ENCODE measurements at regions not wholly inside any gene's neighbourhood (a gene's known extent, or its start where the extent isn't known, plus 50 kb on each side); places are given as distances from the start of the nearest gene placed in this dataset.

- TF ChIP-seq ZNF571 (tag by site-specific recombination; IDR thresholded peaks at IDR 0.05) = no peak
- TF ChIP-seq ZNF692 (tag by site-specific recombination; IDR thresholded peaks at IDR 0.05) = no peak
- TF ChIP-seq ZNF169 (tag by site-specific recombination; IDR thresholded peaks at IDR 0.05) = no peak
- no peak for TF ChIP-seq TRIM28 (IDR thresholded peaks at IDR 0.05; ENCODE audit: borderline replicate concordance, low read length)
- TF ChIP-seq ZNF785 (tag by site-specific recombination; IDR thresholded peaks at IDR 0.05) = no peak
- no peak for TF ChIP-seq ZBTB49 (tag by site-specific recombination; IDR thresholded peaks at IDR 0.05; ENCODE audit: low read depth)
- no peak for TF ChIP-seq ZSCAN4 (tag by site-specific recombination; IDR thresholded peaks at IDR 0.05)
These were observed 589.0 kb downstream of the ZEB2 start (continued) for GRCh38 chr2:143930891-143931290.

GRCh38 chr2:143928613-143929012 is 591.3 kb downstream of the ZEB2 start:
- no peak for TF ChIP-seq ZNF26 (tag by site-specific recombination; IDR thresholded peaks at IDR 0.05)
- TF ChIP-seq ELK4 (IDR thresholded peaks at IDR 0.05; ENCODE audit: borderline replicate concordance, low read depth, low read length) = no peak
- no peak for TF ChIP-seq ZNF561 (tag by site-specific recombination; IDR thresholded peaks at IDR 0.05; ENCODE audit: borderline replicate concordance)
- TF ChIP-seq ZSCAN18 (tag by site-specific recombination; IDR thresholded peaks at IDR 0.05) = no peak
- no peak for TF ChIP-seq ZNF48 (tag by site-specific recombination; IDR thresholded peaks at IDR 0.05)
- no peak for TF ChIP-seq ZNF404 (tag by site-specific recombination; IDR thresholded peaks at IDR 0.05)
- TF ChIP-seq ZBTB6 (tag by site-specific recombination; IDR thresholded peaks at IDR 0.05) = no peak
- no peak for TF ChIP-seq ZSCAN30 (tag by site-specific recombination; IDR thresholded peaks at IDR 0.05)
- no peak for TF ChIP-seq ZNF391 (tag by site-specific recombination; IDR thresholded peaks at IDR 0.05; ENCODE audit: borderline replicate concordance, low read depth)
- H3K4me3 ChIP-seq (ENCODE audit: low read depth, low read length) = no peak overlapping the region
- ChIA-PET POLR2A (no interaction called here), CTCF (no interaction called here)
- no peaks in the 10 kb centered on the region for H3K4me1 ChIP-seq (ENCODE audit: control insufficient read depth, insufficient read depth, low read length)
- no peak overlapping the region for H3K27ac ChIP-seq (ENCODE audit: extremely low read depth, low read depth, low read length)
- H3K9me3 ChIP-seq (ENCODE audit: control insufficient read depth, insufficient read depth, low read depth, low read length) = no peaks in the 10 kb centered on the region
- H3K36me3 ChIP-seq (ENCODE audit: control insufficient read depth in 2 of 2, insufficient read depth in 1 of 2, low read length in 2 of 2) = no peaks in the 10 kb centered on the region
